Stimulated activated CD8-positive, alpha-beta memory T cell treated with anti-CD3 and anti-CD28 coated beads, Interleukin-15, amount 100 ng/mL, for 24 hours (primary cell): ENCODE measurements at regions not wholly inside any gene's neighbourhood (a gene's known extent, or its start where the extent isn't known, plus 50 kb on each side); places are given as distances from the start of the nearest gene placed in this dataset.
"Not testable (repeated sequence)": the region's sequence is repeated elsewhere in the genome, so short reads cannot be mapped to it uniquely, and the experiment has no call there.

Source experiments
- DNase-seq: peaks from one replicate; pipeline ENCODE4 v3.0.0-alpha.2; 2020; ENCODE audit warnings: low read depth

DNA sequence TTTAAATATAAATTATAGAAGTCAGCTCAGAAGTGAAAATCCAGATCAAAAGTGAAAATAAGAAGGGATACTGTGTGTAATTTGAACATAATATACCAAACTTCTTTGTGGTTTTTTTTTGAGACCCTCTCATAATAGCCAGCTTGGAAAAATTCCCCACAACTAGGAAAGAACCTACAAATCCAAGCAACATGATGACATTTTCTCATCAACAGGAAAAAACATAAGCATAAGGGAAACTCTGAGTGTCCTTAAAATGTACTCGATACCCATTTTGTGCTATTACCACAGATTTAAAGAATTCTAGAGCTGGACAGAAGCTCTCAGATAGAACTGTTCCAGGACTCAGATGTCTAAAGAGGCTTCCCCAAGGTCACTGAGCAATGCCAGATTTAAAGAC, 214.8 kb upstream of the KLF14 start:
- no peak for DNase-seq

DNA sequence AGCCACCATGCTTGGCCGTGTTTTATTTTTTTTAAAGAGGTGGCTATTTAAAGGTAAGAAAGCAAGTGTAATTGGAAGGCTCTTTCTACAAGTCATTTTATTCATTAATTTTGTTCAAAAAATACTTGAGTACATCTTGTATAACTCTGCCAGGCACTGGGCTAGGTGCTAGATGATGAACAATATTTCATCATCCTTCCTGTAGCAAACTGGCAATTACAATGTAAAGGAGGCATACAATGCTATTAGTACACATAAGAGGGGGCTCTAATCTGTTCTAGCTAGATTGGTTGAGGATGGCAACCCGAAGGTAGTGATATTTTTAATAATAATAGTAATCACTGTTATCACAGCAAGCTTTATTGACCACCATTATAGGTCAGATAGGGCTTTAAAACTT, 215.5 kb upstream of the KLF14 start:
- DNase-seq, result no peak

DNA sequence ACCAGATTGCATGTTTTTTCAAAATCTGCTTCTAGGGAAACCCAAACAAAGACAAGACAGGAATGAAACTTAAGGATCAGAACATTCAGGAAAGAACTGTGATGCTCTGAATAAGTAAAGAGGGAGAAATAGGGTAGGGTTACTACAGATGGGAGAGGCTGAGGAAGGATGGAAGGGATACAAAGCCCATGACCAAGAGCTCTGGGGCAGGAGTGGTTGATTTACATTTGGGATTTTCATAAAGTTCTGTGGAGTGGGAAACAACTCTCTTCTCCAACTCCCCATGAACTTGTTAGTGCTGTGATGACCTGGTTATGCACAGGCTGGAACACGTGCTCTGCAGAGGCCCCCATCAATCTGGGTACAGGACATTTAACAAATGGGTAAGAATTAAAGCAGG, 216.0 kb upstream of the KLF14 start:
- no peak for DNase-seq

DNA sequence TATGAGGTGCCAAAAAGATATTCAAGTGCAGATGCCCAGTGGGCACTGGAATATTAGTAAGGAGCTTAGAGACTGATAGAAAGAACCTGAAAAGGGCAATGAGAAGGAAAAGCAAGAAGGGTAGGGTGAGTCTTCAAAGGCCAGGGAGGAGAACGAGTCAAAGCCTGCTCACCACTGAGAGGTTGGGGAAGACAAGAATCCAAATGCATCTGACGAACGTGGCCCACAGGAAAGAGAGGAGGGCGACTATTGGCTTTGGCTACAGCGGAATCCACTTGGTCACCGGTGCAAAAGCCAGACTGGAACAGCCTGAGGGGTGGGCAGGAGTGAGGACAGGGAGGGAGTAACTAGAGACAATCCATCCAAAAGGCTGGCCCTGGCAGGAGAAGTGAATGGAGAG, 216.7 kb upstream of the KLF14 start:
- DNase-seq, result no peak

DNA sequence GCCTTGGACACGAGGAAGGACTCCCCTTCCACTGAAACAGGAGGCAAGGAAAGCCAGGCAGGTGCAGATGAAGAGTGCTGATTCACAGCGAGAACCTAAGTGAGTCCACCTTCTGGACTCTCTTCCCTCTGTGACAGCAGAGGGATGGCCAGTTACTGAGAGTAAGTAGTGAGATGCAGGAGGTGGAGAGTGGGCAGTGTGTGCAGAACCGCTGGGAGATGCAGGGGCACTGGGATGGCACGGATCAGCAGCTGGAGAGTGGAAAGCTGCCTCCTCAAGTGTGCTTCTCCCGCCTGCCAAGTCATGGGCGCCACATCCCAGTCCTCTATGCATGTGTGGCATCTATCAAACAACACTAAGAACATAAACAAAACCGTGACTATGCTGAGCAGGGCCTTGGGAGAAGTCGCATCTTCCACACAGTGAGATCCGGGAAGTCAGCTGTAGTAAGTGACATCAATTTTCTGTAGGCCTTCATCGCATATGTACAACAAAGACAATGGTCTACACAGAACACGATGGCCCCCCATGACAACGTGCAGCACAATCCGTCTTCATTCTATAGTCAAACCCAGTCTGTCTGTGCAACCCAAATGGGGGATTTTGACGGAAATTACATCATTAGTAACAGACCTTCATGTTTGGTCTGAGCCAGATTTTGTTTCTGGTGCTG, 217.4 kb upstream of the KLF14 start:
- DNase-seq, result no peak

DNA sequence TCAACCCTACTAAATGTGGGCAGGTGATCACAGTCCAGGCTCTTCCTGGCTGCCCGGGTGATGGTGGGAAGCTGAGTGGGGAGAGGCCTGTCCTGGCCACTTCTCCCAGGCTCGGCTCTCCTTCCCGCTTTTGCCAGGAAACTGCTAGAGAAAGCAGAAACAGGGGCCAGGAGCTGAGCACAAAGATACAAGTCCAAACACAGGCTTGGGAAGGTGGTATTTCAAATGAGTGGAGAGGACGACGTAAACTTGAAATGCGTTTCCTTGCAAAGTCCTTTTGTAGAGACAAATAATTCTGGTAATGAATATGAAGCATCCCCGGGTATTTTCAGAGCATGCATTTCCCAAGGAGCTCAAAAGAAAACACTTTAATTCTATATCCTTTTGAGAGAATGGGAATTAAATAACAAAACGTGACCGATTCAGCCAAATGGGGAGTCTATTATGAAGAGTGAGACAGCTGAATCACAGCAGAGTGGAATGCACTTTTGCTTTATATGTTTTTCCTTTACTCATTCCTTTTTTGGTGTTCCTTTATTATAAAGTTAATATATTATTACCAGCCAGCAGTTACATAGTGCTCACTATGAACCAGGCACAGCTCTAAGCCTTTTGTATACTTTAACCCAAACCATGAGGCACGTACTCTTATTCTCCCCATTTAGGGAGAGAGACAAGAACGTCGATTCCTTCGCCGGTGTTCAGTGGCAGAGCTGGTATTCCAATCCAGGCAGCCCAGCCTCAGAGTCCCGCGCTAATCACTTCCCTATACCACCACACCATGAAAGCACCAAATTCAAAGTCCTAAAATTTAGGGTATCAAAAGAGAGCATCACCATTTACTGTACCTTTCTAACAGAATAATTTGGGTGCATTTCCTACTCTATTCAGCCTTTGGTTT, 218.2 kb upstream of the KLF14 start:
- DNase-seq, result no peak

DNA sequence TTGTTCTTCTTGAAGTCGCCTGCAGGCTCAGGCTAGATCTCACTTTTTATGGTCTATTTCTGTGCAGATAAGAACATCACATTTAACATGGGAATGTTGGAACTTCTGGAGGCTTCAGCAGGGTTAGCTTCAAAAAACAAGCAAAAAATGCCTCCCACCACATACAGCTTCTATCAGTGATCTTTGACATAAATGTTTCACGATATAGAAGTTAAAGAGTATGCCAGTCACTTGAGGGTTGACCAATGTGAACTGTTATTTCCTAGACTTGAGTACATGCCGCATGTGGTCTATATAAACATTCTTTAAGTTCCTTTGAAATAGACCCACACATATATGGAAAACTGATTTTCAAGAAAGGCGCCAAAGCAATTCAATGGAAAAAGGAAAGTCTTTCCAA, 219.2 kb upstream of the KLF14 start:
- DNase-seq, result no peak

DNA sequence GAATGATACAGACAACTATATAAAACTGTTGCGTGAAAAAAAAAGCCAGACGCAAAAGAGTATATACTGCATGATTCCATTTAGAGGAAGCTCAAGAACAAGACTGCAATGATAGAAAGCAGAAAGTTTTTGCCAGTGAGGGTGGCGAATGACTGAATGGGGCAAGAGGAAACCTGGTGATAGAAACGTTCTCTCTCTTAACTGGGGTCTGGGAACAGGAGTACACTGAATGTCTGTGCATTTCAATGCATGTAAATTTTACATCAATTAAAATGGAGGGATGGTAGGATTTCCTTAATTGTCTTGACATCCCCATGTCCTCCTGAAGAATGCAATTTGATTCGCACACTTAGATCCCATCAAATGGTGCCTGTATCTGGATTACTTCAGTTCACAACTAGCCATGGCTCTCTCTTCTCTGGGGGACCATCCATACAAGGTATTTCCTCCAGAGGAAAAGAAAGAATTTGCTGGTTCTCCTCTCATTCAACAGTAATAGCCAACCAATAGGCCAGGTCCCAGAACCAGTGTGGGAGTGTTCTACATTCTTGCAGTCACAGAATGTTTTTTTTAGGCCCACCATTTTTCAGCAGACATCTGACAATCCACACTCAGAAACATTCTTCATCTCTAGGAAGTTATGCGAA, 221.0 kb upstream of the KLF14 start:
- DNase-seq, result no peak

DNA sequence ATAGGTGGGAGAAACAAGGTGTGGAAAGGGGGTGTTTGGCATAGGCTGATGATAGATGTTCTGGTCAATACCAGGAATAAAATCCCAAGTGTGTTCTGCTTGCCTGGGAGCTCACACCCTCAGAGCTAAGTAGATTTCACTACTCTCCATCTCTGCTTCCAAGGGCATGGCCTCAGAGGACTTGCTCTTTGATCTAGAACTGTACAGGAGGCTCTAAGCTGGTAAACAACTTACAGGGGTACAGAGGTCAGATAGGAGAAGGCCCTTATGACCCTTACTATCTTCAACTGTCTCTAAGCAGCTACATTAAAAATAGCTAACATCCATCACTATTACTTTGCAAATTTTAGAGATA, 221.5 kb upstream of the KLF14 start:
- no peak for DNase-seq

DNA sequence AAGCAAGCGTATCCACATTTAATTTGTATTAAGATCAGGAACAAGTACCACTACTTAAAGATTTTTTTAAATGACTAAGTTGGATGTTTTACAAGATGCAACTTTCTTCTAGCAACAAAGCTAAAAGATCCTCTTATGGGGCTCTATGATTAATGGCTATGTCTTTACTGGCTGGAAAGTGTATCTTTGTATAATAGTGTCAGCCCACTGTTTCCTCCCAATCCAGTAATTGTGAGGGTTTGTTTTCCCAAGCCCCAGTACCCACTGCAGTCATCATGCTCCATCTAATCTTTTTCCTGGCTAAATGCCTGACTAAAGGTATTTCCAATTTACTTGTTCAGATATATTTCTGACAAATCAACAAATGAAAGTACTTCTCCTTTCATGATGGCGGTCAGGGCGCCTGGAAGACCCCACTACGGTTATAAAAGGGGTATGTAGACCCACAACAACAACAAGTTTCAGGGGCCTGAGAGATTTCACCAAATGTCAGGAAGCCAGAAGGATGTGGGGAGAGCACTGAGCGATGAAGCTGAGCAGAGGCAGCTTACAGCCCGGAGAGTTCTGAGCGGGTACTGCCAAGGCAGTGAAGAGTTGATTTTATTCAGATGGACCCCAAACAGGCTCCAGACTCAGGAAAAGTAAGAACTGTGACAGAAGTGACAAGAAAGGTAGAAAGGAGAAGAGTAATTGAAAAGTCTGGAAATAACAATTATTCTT, 222.6 kb upstream of the KLF14 start:
- DNase-seq, result no peak

DNA sequence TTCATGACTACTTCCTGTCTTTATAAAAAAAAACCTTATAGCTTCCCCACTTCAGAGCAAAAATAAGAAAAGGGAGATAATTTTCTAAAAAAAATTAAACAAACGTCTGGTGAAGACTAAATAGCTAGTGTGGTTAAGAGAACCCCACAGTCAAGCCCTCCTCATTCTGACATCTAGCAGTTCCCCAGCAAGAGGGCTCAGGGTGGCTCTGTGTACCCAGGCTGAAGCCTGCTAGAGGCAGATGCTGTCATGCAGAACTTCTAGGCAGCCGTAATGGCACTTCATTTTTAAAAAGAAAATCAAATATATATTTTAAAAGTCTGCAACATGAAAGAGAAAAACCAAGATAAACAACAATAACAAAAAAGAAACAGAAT, 223.1 kb upstream of the KLF14 start:
- no peak for DNase-seq

DNA sequence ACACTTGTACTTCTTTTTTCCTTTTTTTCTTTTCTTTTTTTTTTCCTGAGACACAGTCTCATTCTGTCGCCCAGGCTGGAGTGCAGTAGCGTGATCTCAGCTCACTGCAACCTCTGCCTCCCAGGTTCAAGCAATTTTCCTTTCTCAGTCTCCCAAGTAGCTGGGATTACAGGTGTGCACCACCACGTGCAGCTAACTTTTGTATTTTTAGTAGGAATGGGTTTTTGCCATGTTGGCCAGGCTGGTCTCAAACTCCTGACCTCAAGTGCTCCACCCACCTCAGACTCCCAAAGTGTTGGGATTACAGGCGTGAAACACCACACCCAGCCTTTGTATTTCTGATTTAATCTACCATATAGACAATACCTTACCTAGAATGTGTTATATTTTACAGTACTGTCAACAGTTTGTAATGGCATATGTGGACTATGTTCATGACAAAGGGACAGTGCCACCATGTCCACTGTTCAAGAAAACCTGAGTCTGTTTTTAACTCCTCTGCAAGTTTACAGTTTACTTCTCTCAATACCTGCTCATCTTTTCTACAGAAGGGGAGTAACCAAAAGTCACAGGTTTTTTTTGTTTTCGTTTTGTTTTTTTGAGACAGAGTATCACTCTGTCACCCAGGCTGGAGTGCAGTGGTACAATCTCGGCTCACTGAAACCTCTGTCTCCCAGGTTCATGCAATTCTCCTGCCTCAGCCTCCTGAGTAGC, 223.9 kb upstream of the KLF14 start:
- not testable (repeated sequence) for DNase-seq

DNA sequence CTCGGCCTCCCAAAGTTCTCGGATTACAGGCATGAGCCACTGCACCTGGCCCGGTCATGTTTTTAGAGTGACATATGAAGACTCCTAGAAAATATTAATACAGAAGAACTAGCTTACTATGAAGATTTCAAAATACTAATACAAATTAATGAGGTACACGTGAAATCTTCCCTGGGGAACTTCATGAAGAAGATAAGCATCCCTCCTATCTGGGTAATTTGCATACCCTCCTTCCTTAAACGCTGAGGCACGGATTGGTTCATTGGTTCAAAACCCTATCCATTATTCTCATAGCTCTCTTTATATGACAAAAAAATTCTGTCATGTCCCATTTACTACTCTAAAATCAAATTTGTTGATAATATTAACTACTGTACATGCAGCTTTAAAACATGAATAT, 224.8 kb upstream of the KLF14 start:
- DNase-seq, result no peak

DNA sequence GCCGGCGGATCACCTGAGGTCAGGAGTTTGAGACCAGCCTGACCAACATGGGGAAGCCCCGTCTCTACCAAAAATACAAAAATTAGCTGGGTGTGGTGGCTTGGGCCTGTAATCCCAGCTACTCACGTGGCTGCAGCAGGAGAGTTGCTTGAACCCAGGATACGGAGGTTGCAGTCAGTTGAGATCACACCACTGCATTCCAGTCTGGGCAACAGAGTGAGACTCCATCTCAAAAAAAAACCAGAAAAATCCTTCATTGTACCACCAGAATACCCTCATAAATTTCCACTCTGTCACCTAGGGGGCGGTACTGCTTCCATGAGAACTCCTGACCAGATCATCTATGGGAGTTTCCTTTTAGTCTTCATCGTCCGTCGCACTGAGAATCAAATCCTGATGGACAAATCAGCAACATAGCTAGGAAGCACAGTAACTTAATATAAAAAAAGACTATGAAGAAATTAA, 225.8 kb upstream of the KLF14 start:
- no peak for DNase-seq

DNA sequence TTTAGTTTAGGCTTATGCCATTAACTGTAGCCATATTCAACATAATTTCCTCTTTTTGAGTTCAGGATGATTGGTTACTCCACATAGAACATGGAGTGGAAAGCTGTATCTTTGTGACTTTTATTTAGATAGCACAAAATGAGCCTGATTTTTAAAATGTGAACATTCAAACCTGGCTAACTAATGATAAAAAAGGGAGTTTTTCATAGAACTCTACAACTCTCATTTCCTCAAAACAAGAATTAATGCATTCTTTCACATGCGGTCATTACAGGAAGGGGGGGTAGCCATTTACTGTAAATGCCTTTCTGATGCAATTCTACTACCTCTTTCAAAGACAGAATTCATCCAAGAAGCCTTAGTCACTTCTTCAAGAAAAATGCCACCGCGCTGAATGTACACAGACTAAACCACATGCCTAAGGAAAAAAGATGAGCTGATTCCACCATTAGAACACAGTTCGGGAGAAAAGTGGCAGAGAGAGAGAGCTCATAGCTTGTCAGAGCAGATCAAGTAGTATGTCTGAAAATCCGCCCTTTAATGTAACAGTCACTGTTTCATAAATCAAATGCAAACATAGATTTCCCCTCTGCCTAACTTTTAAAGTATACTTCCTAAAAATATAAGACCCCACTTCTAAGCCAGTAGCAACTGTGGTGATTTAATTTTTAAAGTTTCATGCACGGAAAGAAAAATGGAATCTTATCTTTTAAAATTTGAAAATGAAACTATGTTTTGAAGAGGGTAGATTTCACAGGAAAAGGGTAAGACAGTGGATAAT, 226.4 kb upstream of the KLF14 start:
- DNase-seq, result no peak

DNA sequence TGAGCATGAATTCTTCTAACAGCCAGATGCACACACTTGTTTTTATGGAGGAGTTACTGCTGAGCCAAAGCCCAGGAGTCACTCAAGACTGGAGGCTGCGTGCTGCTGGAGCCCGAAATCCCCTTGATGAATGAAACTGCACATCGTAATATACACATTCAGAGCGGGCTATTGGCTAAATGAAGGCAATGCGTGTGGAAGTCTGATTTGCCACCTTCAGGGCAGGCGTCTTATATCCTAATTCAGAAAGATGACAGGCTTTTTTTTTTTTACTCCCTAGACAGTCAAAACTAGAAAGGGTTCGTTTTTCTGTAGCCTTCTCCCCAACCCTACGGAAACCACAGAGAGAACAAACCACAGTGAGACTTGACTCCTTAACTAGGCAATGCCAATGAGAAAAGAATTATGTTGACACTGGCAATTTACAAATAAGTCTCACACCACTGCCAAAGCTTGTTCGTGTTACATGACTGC, 227.2 kb upstream of the KLF14 start:
- DNase-seq, result no peak

DNA sequence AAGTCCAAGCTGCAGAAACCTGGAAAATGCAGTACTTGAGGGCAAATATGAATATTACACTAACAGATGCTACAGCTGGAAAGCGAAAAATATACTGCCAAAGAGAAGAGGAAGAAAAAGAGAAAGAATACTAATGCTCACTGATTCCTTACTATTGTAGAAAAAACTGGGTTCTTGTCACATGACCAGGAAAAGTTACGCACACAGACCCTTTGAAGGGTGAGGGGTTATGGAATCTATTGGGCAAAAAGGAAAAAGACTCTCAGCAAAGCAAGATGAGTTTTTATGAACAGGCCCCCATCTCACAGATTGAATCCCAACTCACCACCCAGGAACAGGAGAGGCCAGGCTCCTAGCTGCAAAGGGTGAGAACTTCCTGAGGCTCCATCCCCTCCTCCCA, 228.1 kb upstream of the KLF14 start:
- no peak for DNase-seq

DNA sequence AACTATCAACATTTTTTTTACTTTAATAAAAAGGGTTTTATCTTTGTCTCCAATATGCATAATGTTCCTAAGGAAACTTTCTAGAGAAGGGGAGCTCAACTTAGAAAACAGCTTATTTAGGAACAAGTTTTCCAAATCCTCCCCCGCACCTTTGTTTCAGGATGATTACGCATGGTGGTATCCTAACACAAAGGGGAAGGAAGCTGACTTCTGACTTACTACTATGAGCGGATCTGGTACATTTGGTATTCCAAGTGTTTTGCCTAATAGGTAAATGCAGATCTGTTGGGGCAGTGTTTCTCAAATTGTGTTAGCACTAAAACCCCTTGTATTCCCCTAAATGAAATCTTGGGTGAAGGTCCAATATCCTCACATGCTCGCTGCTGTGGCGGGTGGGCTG, 229.3 kb upstream of the KLF14 start:
- DNase-seq, result no peak

DNA sequence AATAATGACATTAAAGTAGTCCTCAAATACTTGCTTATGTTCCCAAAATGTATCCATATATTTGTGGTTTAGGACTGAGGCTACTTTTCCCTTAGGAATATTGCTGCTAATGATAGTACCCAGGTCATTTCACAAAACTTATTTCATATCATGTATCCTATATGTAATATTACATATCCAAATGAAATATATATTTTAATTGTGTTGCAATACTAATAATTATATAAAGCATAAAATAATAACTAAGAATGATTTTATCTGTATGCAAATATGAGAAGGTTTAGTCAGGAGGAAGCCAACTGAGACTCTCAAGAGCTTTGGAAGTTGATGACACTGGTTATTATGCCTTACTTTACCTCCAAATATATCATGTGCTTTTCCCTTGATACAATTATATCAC, 231.5 kb upstream of the KLF14 start:
- no peak for DNase-seq

DNA sequence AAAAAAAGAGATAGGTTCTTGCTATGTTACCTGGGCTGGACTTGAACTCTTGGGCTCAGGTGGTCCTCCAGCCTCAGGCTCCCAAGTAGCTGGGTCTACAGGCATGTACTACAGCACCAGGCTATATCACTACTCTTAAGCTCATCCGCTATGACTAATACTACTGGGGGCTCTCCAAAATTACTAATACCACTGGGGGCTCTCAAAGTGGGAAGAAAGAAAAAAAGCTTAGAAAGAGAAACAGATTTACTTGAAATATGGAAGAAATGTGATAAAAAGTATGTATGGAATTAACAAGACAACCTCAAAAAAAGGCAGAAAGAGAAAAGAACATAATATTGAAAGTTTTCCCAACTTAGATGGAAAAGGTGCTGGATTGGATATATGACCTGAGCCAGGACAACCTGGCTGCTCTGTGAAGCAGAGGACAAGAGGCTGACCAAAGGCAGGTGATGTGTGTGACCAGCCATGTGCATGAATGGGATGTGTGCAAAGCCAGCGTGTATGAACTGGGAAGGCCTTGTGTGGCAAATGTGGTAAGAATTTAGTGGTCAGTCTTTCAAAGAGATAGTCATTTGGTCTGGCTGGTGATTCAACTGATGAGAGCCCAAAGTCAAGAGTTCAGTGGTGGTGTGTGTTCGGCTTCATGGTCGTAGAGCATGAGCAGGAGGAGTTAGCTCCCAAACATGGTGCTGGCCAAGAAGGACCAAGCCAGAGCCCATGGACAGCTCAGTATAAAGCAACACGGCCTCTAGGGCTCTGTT, 232.4 kb upstream of the KLF14 start:
- no peak for DNase-seq
